Central memory CD8-positive, alpha-beta T cell (primary cell): ENCODE measurements at regions not wholly inside any gene's neighbourhood (a gene's known extent, or its start where the extent isn't known, plus 50 kb on each side); places are given as distances from the start of the nearest gene placed in this dataset.
A peak's percentile ranks its signal among the peaks of the same experiment; 100 is the strongest.
"Not testable (repeated sequence)": the region's sequence is repeated elsewhere in the genome, so short reads cannot be mapped to it uniquely, and the experiment has no call there.

Experiments used
- ATAC-seq: fragments of 150-1000 bp; cut with Tn5 transposase; replicated peaks from 2 replicates; pipeline ENCODE4 v1.10.0; 2022; ENCODE audit warnings: mild to moderate bottlenecking, moderate FRiP score, moderate number of reproducible peaks; ENCODE audit not compliant: poor library complexity, severe bottlenecking; ENCODE audit errors: extremely low read depth
- DNase-seq, 2 donors: peaks; one replicate each; pipeline ENCODE4 v3.0.0; 2021; ENCODE audit warnings: low spot score in 2 of 2
- H3K27ac Mint-ChIP-seq: one replicate; pipeline ENCODE4 v1.8.0; 2022; ENCODE audit warnings: low read depth, mild to moderate bottlenecking, moderate library complexity, mixed read lengths
- H3K27me3 Mint-ChIP-seq: one replicate; pipeline ENCODE4 v1.8.0; 2022; ENCODE audit warnings: mixed read lengths
- H3K36me3 Mint-ChIP-seq: one replicate; pipeline ENCODE4 v1.8.0; 2022; ENCODE audit warnings: mild to moderate bottlenecking, moderate library complexity, mixed read lengths; ENCODE audit not compliant: insufficient read depth
- H3K4me1 Mint-ChIP-seq: one replicate; pipeline ENCODE4 v1.8.0; 2022; ENCODE audit warnings: mixed read lengths
- H3K4me3 Mint-ChIP-seq: one replicate; pipeline ENCODE4 v1.8.0; 2022; ENCODE audit warnings: mild to moderate bottlenecking, moderate library complexity, mixed read lengths
- H3K9me3 Mint-ChIP-seq: one replicate; pipeline ENCODE4 v1.8.0; 2022; ENCODE audit warnings: mixed read lengths

- H3K36me3 Mint-ChIP-seq, result peaks cover 1% of the 10 kb centered on the region
- H3K4me3 Mint-ChIP-seq, result no peak overlapping the region
- H3K27me3 Mint-ChIP-seq, result peaks cover 51% of the 10 kb centered on the region
These were observed 119.6 kb upstream of the S1PR3 start for GRCh38 chr9:88871669-88872068.

GRCh38 chr9:88872192-88872946 lies 118.9 kb upstream of the S1PR3 start:
- Mint-ChIP-seq H3K9me3 (peaks cover 12% of the 10 kb centered on the region), H3K27me3 (peaks cover 49% of the 10 kb centered on the region), H3K27ac (no peak overlapping the region), H3K36me3 (peaks cover 1% of the 10 kb centered on the region), H3K4me3 (no peak overlapping the region), H3K4me1 (no peaks in the 10 kb centered on the region)
- ATAC-seq (no peak), DNase-seq (no peak)

More at GRCh38 chr9:88871669-88872068, 119.6 kb upstream of the S1PR3 start:
- no peak overlapping the region for H3K27ac Mint-ChIP-seq
- ATAC-seq (no peak), DNase-seq (no peak)
- peaks cover 12% of the 10 kb centered on the region for H3K9me3 Mint-ChIP-seq
- H3K4me1 Mint-ChIP-seq, result no peaks in the 10 kb centered on the region

- H3K4me3 Mint-ChIP-seq, result no peak overlapping the region
- ATAC-seq, result no peak
These were observed 117.6 kb upstream of the S1PR3 start for GRCh38 chr9:88873635-88874034.

GRCh38 chr9:88874391-88874790 lies 116.9 kb upstream of the S1PR3 start:
- no peak for DNase-seq
- H3K36me3 Mint-ChIP-seq, result peaks cover 3% of the 10 kb centered on the region
- no peaks in the 10 kb centered on the region for H3K4me1 Mint-ChIP-seq
- no peak for ATAC-seq
- no peak overlapping the region for H3K27ac Mint-ChIP-seq
- H3K4me3 Mint-ChIP-seq, result no peak overlapping the region
- H3K9me3 Mint-ChIP-seq, result peaks cover 2% of the 10 kb centered on the region
- peaks cover 39% of the 10 kb centered on the region for H3K27me3 Mint-ChIP-seq

More at GRCh38 chr9:88873635-88874034, 117.6 kb upstream of the S1PR3 start:
- peaks cover 10% of the 10 kb centered on the region for H3K9me3 Mint-ChIP-seq
- H3K27ac Mint-ChIP-seq, result no peak overlapping the region
- H3K27me3 Mint-ChIP-seq, result peaks cover 47% of the 10 kb centered on the region
- H3K36me3 Mint-ChIP-seq, result peaks cover 1% of the 10 kb centered on the region
- H3K4me1 Mint-ChIP-seq, result no peaks in the 10 kb centered on the region
- no peak for DNase-seq

- no peaks in the 10 kb centered on the region for H3K4me1 Mint-ChIP-seq
- peaks cover 3% of the 10 kb centered on the region for H3K36me3 Mint-ChIP-seq
- DNase-seq (no peak), ATAC-seq (no peak)
- H3K9me3 Mint-ChIP-seq, result no peaks in the 10 kb centered on the region
- peaks cover 38% of the 10 kb centered on the region for H3K27me3 Mint-ChIP-seq
- H3K27ac Mint-ChIP-seq, result no peak overlapping the region
- no peak overlapping the region for H3K4me3 Mint-ChIP-seq
These were observed 115.7 kb upstream of the S1PR3 start for GRCh38 chr9:88875400-88876120.

GRCh38 chr9:88880199-88880598 lies 111.1 kb upstream of the S1PR3 start:
- no peak for DNase-seq
- Mint-ChIP-seq H3K9me3 (no peaks in the 10 kb centered on the region), H3K4me3 (no peak overlapping the region), H3K27me3 (peaks cover 12% of the 10 kb centered on the region), H3K27ac (no peak overlapping the region), H3K36me3 (peaks cover 2% of the 10 kb centered on the region), H3K4me1 (no peaks in the 10 kb centered on the region)
- ATAC-seq, result no peak

GRCh38 chr9:88884291-88884690 lies 107.0 kb upstream of the S1PR3 start:
- not testable (repeated sequence) for H3K36me3 Mint-ChIP-seq, DNase-seq, H3K4me1 Mint-ChIP-seq, ATAC-seq, H3K9me3 Mint-ChIP-seq, H3K4me3 Mint-ChIP-seq
- H3K27ac Mint-ChIP-seq, result peak overlapping the region; percentile 0
- peaks cover 11% of the 10 kb centered on the region for H3K27me3 Mint-ChIP-seq

- not testable (repeated sequence) for H3K4me1 Mint-ChIP-seq, ATAC-seq, H3K36me3 Mint-ChIP-seq, DNase-seq, H3K4me3 Mint-ChIP-seq, H3K9me3 Mint-ChIP-seq, H3K27ac Mint-ChIP-seq
- peaks cover 23% of the 10 kb centered on the region for H3K27me3 Mint-ChIP-seq
These were observed 104.5 kb upstream of the S1PR3 start for GRCh38 chr9:88886762-88887161.

GRCh38 chr9:88889386-88889785 lies 101.9 kb upstream of the S1PR3 start:
- Mint-ChIP-seq H3K27ac (no peak overlapping the region), H3K27me3 (peaks cover 42% of the 10 kb centered on the region), H3K4me1 (no peaks in the 10 kb centered on the region), H3K4me3 (no peak overlapping the region), H3K36me3 (no peaks in the 10 kb centered on the region), H3K9me3 (no peaks in the 10 kb centered on the region)
- ATAC-seq (no peak), DNase-seq (no peak)

- DNase-seq (no peak), ATAC-seq (no peak)
- Mint-ChIP-seq H3K27ac (no peak overlapping the region), H3K36me3 (no peaks in the 10 kb centered on the region), H3K9me3 (no peaks in the 10 kb centered on the region), H3K27me3 (peaks cover 48% of the 10 kb centered on the region), H3K4me1 (no peaks in the 10 kb centered on the region), H3K4me3 (no peak overlapping the region)
These were observed 100.7 kb upstream of the S1PR3 start for GRCh38 chr9:88890546-88890945.

- no peak for ATAC-seq
- DNase-seq, result no peak
- Mint-ChIP-seq H3K27ac (no peak overlapping the region), H3K36me3 (no peaks in the 10 kb centered on the region), H3K27me3 (peaks cover 47% of the 10 kb centered on the region), H3K4me3 (no peak overlapping the region), H3K9me3 (no peaks in the 10 kb centered on the region), H3K4me1 (no peaks in the 10 kb centered on the region)
These were observed 100.2 kb upstream of the S1PR3 start for GRCh38 chr9:88891040-88891439.

GRCh38 chr9:88892724-88893123 lies 98.5 kb upstream of the S1PR3 start:
- Mint-ChIP-seq H3K27ac (no peak overlapping the region), H3K4me1 (no peaks in the 10 kb centered on the region), H3K4me3 (no peak overlapping the region), H3K9me3 (no peaks in the 10 kb centered on the region), H3K36me3 (no peaks in the 10 kb centered on the region), H3K27me3 (peaks cover 48% of the 10 kb centered on the region)
- ATAC-seq, result no peak
- DNase-seq, result no peak

GRCh38 chr9:88897081-88897480 lies 94.2 kb upstream of the S1PR3 start:
- Mint-ChIP-seq H3K9me3 (no peaks in the 10 kb centered on the region), H3K27me3 (peaks cover 60% of the 10 kb centered on the region), H3K4me1 (no peaks in the 10 kb centered on the region), H3K4me3 (no peak overlapping the region), H3K36me3 (no peaks in the 10 kb centered on the region), H3K27ac (no peak overlapping the region)
- DNase-seq, result no peak
- ATAC-seq, result no peak
